GM23338 (cell line): ENCODE measurements at regions not wholly inside any gene's neighbourhood (a gene's known extent, or its start where the extent isn't known, plus 50 kb on each side); places are given as distances from the start of the nearest gene placed in this dataset.

Experiments
- ATAC-seq: fragments of 200-7000 bp; cut with Tn5 transposase; 3 replicates; pipeline ENCODE4 v1.9.1; 2020
- DNase-seq: peaks from one replicate; pipeline ENCODE4 v3.0.0-alpha.2; 2015; ENCODE audit warnings: low spot score
- H2AFZ ChIP-seq: fragments of 200-600 bp; sonication (generic); 2 replicates; pipeline ENCODE4 v1.8.0; 2016; ENCODE audit warnings: antibody characterized with exemption, mild to moderate bottlenecking, moderate library complexity
- H3F3A ChIP-seq: fragments of 200-600 bp; sonication (generic); replicated peaks from 2 replicates; pipeline ENCODE4 v1.8.0; 2017; ENCODE audit warnings: antibody characterized with exemption, mixed run types, low read depth
- H3K27ac ChIP-seq: fragments of 200-600 bp; sonication (generic); 2 replicates; pipeline ENCODE4 v1.6.1; 2016; ENCODE audit warnings: low read depth
- H3K27me3 ChIP-seq: fragments of 200-600 bp; sonication (generic); 2 replicates; pipeline ENCODE4 v1.8.0; 2016; ENCODE audit warnings: mild to moderate bottlenecking, mixed run types, moderate library complexity; ENCODE audit not compliant: insufficient read depth
- H3K36me3 ChIP-seq: fragments of 200-600 bp; sonication (generic); 2 replicates; pipeline ENCODE4 v1.8.0; 2016; ENCODE audit warnings: mild to moderate bottlenecking; ENCODE audit not compliant: insufficient read depth
- H3K4me1 ChIP-seq: fragments of 200-600 bp; sonication (generic); 2 replicates; pipeline ENCODE4 v1.8.0; 2016; ENCODE audit warnings: mild to moderate bottlenecking, moderate library complexity; ENCODE audit not compliant: insufficient read depth
- H3K4me2 ChIP-seq: fragments of 200-600 bp; sonication (generic); 2 replicates; pipeline ENCODE4 v1.7.1; 2017; ENCODE audit warnings: mixed run types
- H3K4me3 ChIP-seq: fragments of 200-600 bp; sonication (generic); 2 replicates; pipeline ENCODE4 v1.6.1; 2016; ENCODE audit warnings: mixed run types
- H3K79me2 ChIP-seq: fragments of 200-600 bp; sonication (generic); replicated peaks from 2 replicates; pipeline ENCODE4 v1.8.0; 2017; ENCODE audit warnings: mild to moderate bottlenecking; ENCODE audit not compliant: insufficient read depth
- H3K9me2 ChIP-seq: fragments of 200-600 bp; sonication (generic); 2 replicates; pipeline ENCODE4 v1.8.0; 2017; ENCODE audit not compliant: insufficient read depth
- H4K20me1 ChIP-seq: fragments of 200-600 bp; sonication (generic); replicated peaks from 2 replicates; pipeline ENCODE4 v1.8.0; 2017; ENCODE audit warnings: mild to moderate bottlenecking; ENCODE audit not compliant: insufficient read depth
- H3K27ac Mint-ChIP-seq: 2 replicates; pipeline ENCODE4 v1.8.0; 2020; ENCODE audit warnings: inconsistent platforms, mild to moderate bottlenecking, moderate library complexity, mixed read lengths
- H3K27me3 Mint-ChIP-seq: 3 replicates; pipeline ENCODE4 v1.8.0; 2022; ENCODE audit warnings: low read depth, mild to moderate bottlenecking, moderate library complexity, mixed read lengths, inconsistent platforms; ENCODE audit not compliant: insufficient read depth, poor library complexity
- H3K36me3 Mint-ChIP-seq: 3 replicates; pipeline ENCODE4 v1.8.0; 2021; ENCODE audit warnings: low read depth, mild to moderate bottlenecking, inconsistent platforms, moderate library complexity, mixed read lengths
- H3K4me1 Mint-ChIP-seq: 3 replicates; pipeline ENCODE4 v1.8.0; 2020; ENCODE audit warnings: mild to moderate bottlenecking, inconsistent platforms, mixed read lengths
- H3K4me3 Mint-ChIP-seq: 3 replicates; pipeline ENCODE4 v1.8.0; 2021; ENCODE audit warnings: moderate library complexity, mild to moderate bottlenecking, inconsistent platforms, mixed read lengths
- H3K9me3 Mint-ChIP-seq: 3 replicates; pipeline ENCODE4 v1.8.0; 2020; ENCODE audit warnings: moderate library complexity, mild to moderate bottlenecking, inconsistent platforms, mixed read lengths
- CREB1 ChIP-seq: fragments of 250-450 bp; sonication (Bioruptor Pico); IDR thresholded peaks from 2 replicates; pipeline ENCODE4 v1.5.0; 2020; ENCODE audit warnings: low read depth, mild to moderate bottlenecking, moderate library complexity
- CTCF ChIP-seq, 2 experiments: fragments of 200-600 bp in 1 of 2; sonication (generic) in 1 of 2; conservative IDR thresholded peaks; 2 replicates each; pipeline versions ENCODE4 v1.5.1 to v1.6.1; 2016 to 2017; ENCODE audit warnings: antibody characterized with exemption in 2 of 2, low read depth in 2 of 2, mild to moderate bottlenecking in 2 of 2, moderate library complexity in 1 of 2
- ETS1 ChIP-seq: IDR thresholded peaks from 2 replicates; pipeline ENCODE4 v1.6.1; 2016; ENCODE audit warnings: antibody characterized with exemption
- EZH2 ChIP-seq: fragments of 200-600 bp; sonication (generic); IDR thresholded peaks from one replicate; pipeline ENCODE4 v1.8.0; 2017; ENCODE audit warnings: antibody characterized with exemption, mild to moderate bottlenecking, low read depth; ENCODE audit not compliant: unreplicated experiment
- EZH2phosphoT487 ChIP-seq: fragments of 200-600 bp; sonication (generic); IDR thresholded peaks from one replicate; pipeline ENCODE4 v1.8.1; 2018; ENCODE audit warnings: antibody characterized with exemption; ENCODE audit not compliant: unreplicated experiment
- JUNB ChIP-seq: IDR thresholded peaks from one replicate; pipeline ENCODE4 v1.6.1; 2016; ENCODE audit warnings: antibody characterized with exemption; ENCODE audit not compliant: unreplicated experiment
- NANOG ChIP-seq: IDR thresholded peaks from 2 replicates; pipeline ENCODE4 v1.6.1; 2016; ENCODE audit warnings: antibody characterized with exemption, borderline replicate concordance
- POLR2AphosphoS5 ChIP-seq: IDR thresholded peaks from 2 replicates; pipeline ENCODE4 v1.6.1; 2016; ENCODE audit warnings: antibody characterized with exemption, low read depth
- STAT1 ChIP-seq: IDR thresholded peaks from one replicate; pipeline ENCODE4 v1.6.1; 2016; ENCODE audit warnings: antibody characterized with exemption; ENCODE audit not compliant: unreplicated experiment
- ZNF114 ChIP-seq: fragments of 250-450 bp; sonication (Bioruptor Pico); IDR thresholded peaks from 2 replicates; pipeline ENCODE4 v1.5.0; 2020; ENCODE audit warnings: mild to moderate bottlenecking, moderate library complexity
- ZNF331 ChIP-seq: fragments of 250-450 bp; sonication (Bioruptor Pico); IDR thresholded peaks from 2 replicates; pipeline ENCODE4 v1.5.0; 2020; ENCODE audit warnings: low read depth, mild to moderate bottlenecking, moderate library complexity
- TF ChIP-seq, protein P1 (sequence below): fragments of 250-450 bp; sonication (Bioruptor Pico); IDR thresholded peaks from 2 replicates; pipeline ENCODE4 v1.5.0; 2020; ENCODE audit warnings: mild to moderate bottlenecking, moderate library complexity
- TF ChIP-seq, protein P2 (sequence below): IDR thresholded peaks from one replicate; pipeline ENCODE4 v1.6.1; 2018; ENCODE audit warnings: antibody characterized with exemption; ENCODE audit not compliant: unreplicated experiment

DNA sequence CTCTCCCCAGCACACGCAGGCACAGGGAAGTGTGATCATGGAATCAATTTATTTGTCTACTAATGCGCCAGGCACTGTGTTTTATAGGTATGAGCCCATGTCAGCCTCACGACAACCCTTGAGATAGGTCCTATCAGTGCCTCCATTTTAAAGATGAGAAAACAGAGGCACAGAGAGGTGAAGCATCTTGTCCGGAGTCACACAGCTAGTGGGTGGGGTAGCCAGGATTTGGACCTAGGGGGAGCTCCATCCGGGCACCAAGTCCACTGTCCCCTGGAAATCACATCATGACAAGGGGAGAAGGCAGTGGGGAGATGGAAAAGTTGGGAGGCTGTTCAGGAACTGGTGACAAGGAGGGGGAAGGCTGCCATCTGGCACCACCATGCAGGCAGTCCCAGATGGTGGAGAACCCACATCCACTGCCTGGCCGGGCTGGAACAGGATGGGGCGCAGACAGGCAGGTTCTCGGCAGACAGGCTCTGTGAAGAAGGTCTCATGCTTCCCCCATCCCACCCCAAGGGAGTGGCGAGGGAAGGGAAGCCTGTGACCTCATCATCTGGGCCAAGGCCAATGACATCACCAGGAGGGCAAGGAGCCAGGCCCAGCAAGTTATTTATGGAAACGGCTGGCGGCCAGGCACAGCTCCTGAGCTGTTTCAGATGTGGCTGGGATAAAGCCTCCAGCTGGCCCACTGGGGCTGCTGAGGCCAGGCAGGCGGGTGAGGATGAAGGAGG is 126.0 kb upstream of the SDK2 start:
- Mint-ChIP-seq H3K9me3 (peaks cover 7% of the 10 kb centered on the region), H3K27ac (no peak overlapping the region), H3K27me3 (peaks cover 1% of the 10 kb centered on the region), H3K4me3 (no peak overlapping the region), H3K36me3 (peaks cover 5% of the 10 kb centered on the region; the same call in 2 of the 3 replicates), H3K4me1 (no peaks in the 10 kb centered on the region; the same call in 2 of the 3 replicates)
- H3K36me3 ChIP-seq, result no peaks in the 10 kb centered on the region
- no peak overlapping the region for H2AFZ ChIP-seq
- H3K4me1 ChIP-seq, result no peaks in the 10 kb centered on the region
- H3F3A ChIP-seq, result no peaks in the 10 kb centered on the region
- H3K27me3 ChIP-seq, result no peaks in the 10 kb centered on the region
- no peaks in the 10 kb centered on the region for H3K79me2 ChIP-seq
- TF ChIP-seq CTCF (conservative IDR thresholded peaks at IDR 0.05; ENCODE audit: low read depth in 2 of 2), result no peak
- no peak for TF ChIP-seq EZH2phosphoT487
- no peak for TF ChIP-seq CREB1 (CRISPR knock-in tag)
- no peak for TF ChIP-seq ZNF331 (CRISPR knock-in tag)
- TF ChIP-seq, protein P1, sequence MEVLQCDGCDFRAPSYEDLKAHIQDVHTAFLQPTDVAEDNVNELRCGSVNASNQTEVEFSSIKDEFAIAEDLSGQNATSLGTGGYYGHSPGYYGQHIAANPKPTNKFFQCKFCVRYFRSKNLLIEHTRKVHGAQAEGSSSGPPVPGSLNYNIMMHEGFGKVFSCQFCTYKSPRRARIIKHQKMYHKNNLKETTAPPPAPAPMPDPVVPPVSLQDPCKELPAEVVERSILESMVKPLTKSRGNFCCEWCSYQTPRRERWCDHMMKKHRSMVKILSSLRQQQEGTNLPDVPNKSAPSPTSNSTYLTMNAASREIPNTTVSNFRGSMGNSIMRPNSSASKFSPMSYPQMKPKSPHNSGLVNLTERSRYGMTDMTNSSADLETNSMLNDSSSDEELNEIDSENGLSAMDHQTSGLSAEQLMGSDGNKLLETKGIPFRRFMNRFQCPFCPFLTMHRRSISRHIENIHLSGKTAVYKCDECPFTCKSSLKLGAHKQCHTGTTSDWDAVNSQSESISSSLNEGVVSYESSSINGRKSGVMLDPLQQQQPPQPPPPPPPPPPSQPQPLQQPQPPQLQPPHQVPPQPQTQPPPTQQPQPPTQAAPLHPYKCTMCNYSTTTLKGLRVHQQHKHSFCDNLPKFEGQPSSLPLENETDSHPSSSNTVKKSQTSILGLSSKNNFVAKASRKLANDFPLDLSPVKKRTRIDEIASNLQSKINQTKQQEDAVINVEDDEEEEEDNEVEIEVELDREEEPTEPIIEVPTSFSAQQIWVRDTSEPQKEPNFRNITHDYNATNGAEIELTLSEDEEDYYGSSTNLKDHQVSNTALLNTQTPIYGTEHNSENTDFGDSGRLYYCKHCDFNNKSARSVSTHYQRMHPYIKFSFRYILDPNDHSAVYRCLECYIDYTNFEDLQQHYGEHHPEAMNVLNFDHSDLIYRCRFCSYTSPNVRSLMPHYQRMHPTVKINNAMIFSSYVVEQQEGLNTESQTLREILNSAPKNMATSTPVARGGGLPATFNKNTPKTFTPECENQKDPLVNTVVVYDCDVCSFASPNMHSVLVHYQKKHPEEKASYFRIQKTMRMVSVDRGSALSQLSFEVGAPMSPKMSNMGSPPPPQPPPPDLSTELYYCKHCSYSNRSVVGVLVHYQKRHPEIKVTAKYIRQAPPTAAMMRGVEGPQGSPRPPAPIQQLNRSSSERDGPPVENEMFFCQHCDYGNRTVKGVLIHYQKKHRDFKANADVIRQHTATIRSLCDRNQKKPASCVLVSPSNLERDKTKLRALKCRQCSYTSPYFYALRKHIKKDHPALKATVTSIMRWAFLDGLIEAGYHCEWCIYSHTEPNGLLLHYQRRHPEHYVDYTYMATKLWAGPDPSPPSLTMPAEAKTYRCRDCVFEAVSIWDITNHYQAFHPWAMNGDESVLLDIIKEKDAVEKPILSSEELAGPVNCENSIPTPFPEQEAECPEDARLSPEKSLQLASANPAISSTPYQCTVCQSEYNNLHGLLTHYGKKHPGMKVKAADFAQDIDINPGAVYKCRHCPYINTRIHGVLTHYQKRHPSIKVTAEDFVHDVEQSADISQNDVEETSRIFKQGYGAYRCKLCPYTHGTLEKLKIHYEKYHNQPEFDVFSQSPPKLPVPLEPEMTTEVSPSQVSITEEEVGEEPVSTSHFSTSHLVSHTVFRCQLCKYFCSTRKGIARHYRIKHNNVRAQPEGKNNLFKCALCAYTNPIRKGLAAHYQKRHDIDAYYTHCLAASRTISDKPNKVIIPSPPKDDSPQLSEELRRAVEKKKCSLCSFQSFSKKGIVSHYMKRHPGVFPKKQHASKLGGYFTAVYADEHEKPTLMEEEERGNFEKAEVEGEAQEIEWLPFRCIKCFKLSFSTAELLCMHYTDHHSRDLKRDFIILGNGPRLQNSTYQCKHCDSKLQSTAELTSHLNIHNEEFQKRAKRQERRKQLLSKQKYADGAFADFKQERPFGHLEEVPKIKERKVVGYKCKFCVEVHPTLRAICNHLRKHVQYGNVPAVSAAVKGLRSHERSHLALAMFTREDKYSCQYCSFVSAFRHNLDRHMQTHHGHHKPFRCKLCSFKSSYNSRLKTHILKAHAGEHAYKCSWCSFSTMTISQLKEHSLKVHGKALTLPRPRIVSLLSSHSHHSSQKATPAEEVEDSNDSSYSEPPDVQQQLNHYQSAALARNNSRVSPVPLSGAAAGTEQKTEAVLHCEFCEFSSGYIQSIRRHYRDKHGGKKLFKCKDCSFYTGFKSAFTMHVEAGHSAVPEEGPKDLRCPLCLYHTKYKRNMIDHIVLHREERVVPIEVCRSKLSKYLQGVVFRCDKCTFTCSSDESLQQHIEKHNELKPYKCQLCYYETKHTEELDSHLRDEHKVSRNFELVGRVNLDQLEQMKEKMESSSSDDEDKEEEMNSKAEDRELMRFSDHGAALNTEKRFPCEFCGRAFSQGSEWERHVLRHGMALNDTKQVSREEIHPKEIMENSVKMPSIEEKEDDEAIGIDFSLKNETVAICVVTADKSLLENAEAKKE (CRISPR knock-in tag), result no peak
- no peak for TF ChIP-seq POLR2AphosphoS5
- TF ChIP-seq NANOG, result no peak
- no peak for TF ChIP-seq ETS1
- TF ChIP-seq STAT1, result no peak
- TF ChIP-seq, protein P2, sequence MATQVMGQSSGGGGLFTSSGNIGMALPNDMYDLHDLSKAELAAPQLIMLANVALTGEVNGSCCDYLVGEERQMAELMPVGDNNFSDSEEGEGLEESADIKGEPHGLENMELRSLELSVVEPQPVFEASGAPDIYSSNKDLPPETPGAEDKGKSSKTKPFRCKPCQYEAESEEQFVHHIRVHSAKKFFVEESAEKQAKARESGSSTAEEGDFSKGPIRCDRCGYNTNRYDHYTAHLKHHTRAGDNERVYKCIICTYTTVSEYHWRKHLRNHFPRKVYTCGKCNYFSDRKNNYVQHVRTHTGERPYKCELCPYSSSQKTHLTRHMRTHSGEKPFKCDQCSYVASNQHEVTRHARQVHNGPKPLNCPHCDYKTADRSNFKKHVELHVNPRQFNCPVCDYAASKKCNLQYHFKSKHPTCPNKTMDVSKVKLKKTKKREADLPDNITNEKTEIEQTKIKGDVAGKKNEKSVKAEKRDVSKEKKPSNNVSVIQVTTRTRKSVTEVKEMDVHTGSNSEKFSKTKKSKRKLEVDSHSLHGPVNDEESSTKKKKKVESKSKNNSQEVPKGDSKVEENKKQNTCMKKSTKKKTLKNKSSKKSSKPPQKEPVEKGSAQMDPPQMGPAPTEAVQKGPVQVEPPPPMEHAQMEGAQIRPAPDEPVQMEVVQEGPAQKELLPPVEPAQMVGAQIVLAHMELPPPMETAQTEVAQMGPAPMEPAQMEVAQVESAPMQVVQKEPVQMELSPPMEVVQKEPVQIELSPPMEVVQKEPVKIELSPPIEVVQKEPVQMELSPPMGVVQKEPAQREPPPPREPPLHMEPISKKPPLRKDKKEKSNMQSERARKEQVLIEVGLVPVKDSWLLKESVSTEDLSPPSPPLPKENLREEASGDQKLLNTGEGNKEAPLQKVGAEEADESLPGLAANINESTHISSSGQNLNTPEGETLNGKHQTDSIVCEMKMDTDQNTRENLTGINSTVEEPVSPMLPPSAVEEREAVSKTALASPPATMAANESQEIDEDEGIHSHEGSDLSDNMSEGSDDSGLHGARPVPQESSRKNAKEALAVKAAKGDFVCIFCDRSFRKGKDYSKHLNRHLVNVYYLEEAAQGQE, result no peak
- no peak for TF ChIP-seq ZNF114 (CRISPR knock-in tag)
- no peak for TF ChIP-seq EZH2
- no peak for TF ChIP-seq JUNB
- ATAC-seq (no peak), DNase-seq (no peak)
- H3K9me2 ChIP-seq, result no peaks in the 10 kb centered on the region
- H3K27ac ChIP-seq, result no peak overlapping the region
- no peak overlapping the region for H3K4me3 ChIP-seq
- no peak overlapping the region for H3K4me2 ChIP-seq
- no peaks in the 10 kb centered on the region for H4K20me1 ChIP-seq
